Spinal cord (tissue), 9 donors: ENCODE measurements at regions not wholly inside any gene's neighbourhood (a gene's known extent, or its start where the extent isn't known, plus 50 kb on each side); places are given as distances from the start of the nearest gene placed in this dataset.
"Not testable (repeated sequence)": the region's sequence is repeated elsewhere in the genome, so short reads cannot be mapped to it uniquely, and the experiment has no call there.

Source experiments
- DNase-seq, 6 donors: peaks; one replicate each; pipeline versions ENCODE4 v3.0.0 to v3.0.0-alpha.2; 2013 to 2015; ENCODE audit warnings: low spot score in 6 of 6, low read depth in 4 of 6
- H3K27ac ChIP-seq: one replicate; pipeline ENCODE4 v1.5.1; 2013; ENCODE audit warnings: low read depth, low read length, control low read depth
- H3K27me3 ChIP-seq: one replicate; pipeline ENCODE4 v1.6.1; 2013; ENCODE audit warnings: low read length; ENCODE audit not compliant: control insufficient read depth, insufficient read depth
- H3K36me3 ChIP-seq: one replicate; pipeline ENCODE4 v1.6.1; 2013; ENCODE audit warnings: low read length; ENCODE audit not compliant: control insufficient read depth, insufficient read depth
- H3K4me1 ChIP-seq: one replicate; pipeline ENCODE4 v1.6.1; 2013; ENCODE audit warnings: low read length; ENCODE audit not compliant: control insufficient read depth, insufficient read depth
- H3K4me3 ChIP-seq: one replicate; pipeline ENCODE4 v1.5.1; 2013; ENCODE audit warnings: low read depth, low read length, control low read depth
- H3K9me3 ChIP-seq: one replicate; pipeline ENCODE4 v1.6.1; 2013; ENCODE audit warnings: low read length; ENCODE audit not compliant: control insufficient read depth, insufficient read depth
- WGBS: methylation state at CpG from one replicate; pipeline ENCODE4 v1.1.5; 2013; ENCODE audit warnings: missing lambda C conversion rate; ENCODE audit not compliant: insufficient coverage; 5-methylcytosine and 5-hydroxymethylcytosine counted together
- donor health status: healthy.

DNA sequence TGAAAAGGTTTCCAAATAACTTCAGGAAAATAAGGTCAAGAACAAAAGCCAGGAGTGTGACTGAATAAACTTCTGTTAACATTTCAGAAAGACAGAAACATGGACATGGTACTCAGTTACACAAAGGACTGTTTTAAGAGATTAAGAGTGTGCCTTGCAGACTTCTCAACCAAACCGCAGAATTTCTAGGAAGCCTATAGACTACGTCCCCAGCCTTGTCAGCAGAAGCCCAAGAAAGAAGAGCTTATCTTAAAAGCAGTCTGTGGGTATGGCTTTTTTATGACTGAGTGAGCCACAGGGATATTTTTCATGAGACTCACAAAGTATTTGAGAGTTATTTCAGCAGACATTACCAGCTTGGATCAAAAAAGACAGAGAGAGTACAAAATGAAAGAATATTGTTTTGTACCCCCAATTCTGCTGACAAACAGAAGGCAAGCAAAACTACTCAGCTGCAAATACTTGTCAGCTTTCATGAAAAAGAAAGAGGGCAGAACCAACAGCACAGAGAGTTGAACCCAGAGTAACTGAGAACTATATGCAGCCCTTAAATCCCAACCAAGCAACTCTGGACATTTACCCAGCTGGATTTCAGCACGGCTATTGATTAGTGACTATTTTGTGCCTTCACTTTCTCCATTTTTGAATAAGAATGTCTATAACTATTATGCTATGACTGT lies 711.0 kb upstream of the CTNND2 start:
- Histone ChIP-seq H3K27me3 (no peaks in the 10 kb centered on the region), H3K27ac (no peak overlapping the region), H3K4me1 (no peaks in the 10 kb centered on the region), H3K36me3 (no peaks in the 10 kb centered on the region), H3K4me3 (no peak overlapping the region), H3K9me3 (peaks cover 2% of the 10 kb centered on the region)
- DNase-seq: peak in 1 of 6 donors; percentile 9
- WGBS: no CpG with 5 or more reads among the region's 3 CpGs

DNA sequence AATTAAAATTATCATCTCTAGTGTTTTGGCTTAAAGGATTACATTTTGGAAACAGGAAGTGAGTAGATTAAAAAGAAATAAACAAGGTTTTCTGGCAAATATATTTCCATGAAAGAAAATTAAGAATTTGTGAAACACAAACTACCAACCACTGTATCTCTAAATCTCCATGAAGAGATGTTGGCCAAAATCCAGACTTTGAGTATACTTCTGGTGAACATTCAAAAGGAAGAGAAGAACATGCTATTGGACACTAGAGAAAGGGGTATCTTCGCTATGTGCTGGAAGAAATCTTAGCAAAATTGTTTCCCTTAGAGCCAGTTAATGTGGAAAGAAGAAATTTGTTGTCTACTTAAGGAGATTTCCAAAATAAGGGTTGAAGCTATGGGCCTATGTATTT lies 710.4 kb upstream of the CTNND2 start:
- H3K36me3 ChIP-seq: no peaks in the 10 kb centered on the region
- no peak for DNase-seq
- no peak overlapping the region for H3K4me3 ChIP-seq
- no peaks in the 10 kb centered on the region for H3K27me3 ChIP-seq
- H3K27ac ChIP-seq: no peak overlapping the region
- no peaks in the 10 kb centered on the region for H3K4me1 ChIP-seq
- 100% methylated on average over 1 of the region's 1 CpG for WGBS
- peaks cover 2% of the 10 kb centered on the region for H3K9me3 ChIP-seq

DNA sequence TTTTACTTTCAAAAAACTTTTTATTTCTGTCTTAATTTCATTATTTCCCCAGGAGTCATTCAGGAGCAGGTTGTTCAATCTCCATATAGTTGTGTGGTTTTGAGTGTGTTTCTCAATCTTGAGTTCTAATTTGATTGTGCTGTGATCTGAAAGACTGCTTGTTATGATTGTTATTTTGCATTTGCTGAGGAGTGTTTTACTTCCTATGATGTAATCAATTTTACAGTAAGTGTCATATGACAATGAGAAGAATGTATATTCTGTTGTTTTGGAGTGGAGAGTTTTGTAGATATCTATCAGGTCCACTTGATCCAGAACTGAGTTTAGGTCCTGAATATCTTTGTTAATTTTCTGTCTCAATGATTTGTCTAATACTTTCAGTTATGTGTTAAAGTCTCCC lies 706.9 kb upstream of the CTNND2 start:
- Histone ChIP-seq H3K27ac (no peak overlapping the region), H3K4me3 (no peak overlapping the region), H3K36me3 (no peaks in the 10 kb centered on the region), H3K4me1 (no peaks in the 10 kb centered on the region), H3K27me3 (no peaks in the 10 kb centered on the region), H3K9me3 (peaks cover 5% of the 10 kb centered on the region)
- no peak for DNase-seq

DNA sequence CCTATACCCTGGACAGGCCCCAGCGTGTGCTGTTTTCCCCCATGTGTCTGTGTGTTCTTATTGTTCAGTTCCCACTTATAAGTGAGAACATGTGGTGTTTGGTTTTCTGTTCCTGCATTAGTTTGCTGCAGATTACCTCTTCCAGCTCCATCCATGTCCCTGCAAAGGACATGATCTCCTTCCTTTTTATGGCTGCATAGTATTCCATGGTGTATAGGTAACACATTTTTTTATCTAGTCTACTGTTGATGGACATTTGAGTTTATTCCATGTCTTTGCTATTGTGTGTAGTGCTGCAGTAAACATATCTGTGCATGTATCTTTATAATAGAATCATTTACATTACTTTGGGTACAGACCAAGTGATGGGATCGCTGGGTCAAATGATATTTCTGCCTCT lies 703.6 kb upstream of the CTNND2 start:
- not testable (repeated sequence) for H3K4me1 ChIP-seq, H3K36me3 ChIP-seq, H3K4me3 ChIP-seq, H3K27me3 ChIP-seq, DNase-seq, H3K27ac ChIP-seq, H3K9me3 ChIP-seq
- no CpG with 5 or more reads among the region's 2 CpGs for WGBS

DNA sequence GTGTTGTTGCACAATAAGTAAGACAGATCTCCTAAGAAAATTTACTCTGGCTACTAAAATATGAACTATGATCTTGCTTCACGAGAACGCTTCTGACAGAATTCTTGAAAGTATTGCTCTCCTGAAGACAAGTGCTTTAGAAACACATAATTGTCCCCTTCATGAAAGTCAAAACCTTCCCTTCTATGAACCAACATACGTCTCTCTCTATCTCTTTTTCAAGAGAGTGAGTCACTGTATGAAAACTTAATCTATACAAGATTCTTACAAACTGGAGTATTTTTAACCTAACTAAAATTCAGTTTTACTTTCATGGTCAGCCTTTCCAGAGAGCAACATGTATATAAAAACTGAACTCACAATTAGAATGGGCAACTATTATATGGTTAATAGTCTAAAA lies 688.0 kb upstream of the CTNND2 start:
- Histone ChIP-seq H3K27ac (no peak overlapping the region), H3K4me3 (no peak overlapping the region), H3K27me3 (no peaks in the 10 kb centered on the region), H3K4me1 (no peaks in the 10 kb centered on the region), H3K9me3 (no peaks in the 10 kb centered on the region), H3K36me3 (no peaks in the 10 kb centered on the region)
- WGBS: 95% methylated on average over 2 of the region's 3 CpGs
- DNase-seq: no peak

DNA sequence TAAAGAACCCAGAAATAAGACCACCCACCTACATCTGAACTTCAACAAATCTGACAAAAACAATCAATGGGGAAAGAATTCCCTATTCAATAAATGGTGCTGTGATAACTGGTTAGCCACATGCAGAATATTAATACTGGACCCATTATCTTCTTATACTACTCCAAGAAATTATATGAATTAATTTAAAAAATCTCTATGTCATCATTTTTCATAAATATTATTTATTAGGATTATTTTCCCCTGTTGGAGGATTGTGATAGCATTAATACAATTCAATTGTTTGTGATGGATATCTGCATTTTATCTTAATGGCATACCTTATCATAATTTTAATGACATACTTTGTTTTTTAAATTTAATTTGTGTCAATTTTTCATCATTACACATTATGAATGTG lies 682.2 kb upstream of the CTNND2 start:
- DNase-seq: no peak
- H3K4me3 ChIP-seq: no peak overlapping the region
- H3K36me3 ChIP-seq: no peaks in the 10 kb centered on the region
- H3K9me3 ChIP-seq: peaks cover 1% of the 10 kb centered on the region
- no peaks in the 10 kb centered on the region for H3K4me1 ChIP-seq
- no peaks in the 10 kb centered on the region for H3K27me3 ChIP-seq
- no peak overlapping the region for H3K27ac ChIP-seq

DNA sequence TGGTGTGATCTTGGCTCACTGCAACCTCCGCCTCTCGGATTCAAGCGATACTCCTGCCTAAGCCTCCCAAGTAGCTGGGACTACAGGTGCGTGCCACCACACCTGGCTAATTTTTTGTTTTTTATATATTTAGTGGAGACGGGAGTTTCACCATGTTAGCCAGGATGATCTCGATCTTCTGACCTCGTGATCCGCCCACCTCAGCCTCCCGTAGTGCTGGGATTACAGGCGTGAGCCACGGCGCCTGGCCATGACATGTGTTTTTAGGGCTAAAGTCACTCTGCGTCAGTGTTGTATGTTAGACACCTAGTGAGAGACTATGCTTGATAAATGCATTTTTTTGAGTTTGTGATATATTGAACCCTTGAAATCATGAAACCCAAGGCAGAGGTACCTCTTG lies 674.6 kb upstream of the CTNND2 start:
- not testable (repeated sequence) for H3K27me3 ChIP-seq, DNase-seq, H3K9me3 ChIP-seq, H3K27ac ChIP-seq, H3K36me3 ChIP-seq, H3K4me3 ChIP-seq, H3K4me1 ChIP-seq
- 88% methylated on average over 11 of the region's 13 CpGs for WGBS

DNA sequence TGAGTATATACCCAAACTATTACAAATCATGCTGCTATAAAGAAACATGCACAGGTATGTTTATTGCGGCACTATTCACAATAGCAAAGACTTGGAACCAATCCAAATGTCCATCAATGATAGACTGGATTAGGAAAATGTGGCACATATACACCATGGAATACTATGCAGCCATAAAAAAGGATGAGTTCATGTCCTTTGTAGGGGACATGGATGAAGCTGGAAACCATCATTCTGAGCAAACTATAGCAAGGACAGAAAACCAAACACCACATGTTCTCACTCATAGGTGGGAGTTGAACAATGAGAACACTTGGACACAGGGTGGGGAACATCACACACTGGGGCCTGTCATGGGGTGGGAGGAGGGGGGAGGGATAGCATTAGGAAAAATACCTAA lies 672.7 kb upstream of the CTNND2 start:
- no CpG with 5 or more reads among the region's 1 CpG for WGBS

DNA sequence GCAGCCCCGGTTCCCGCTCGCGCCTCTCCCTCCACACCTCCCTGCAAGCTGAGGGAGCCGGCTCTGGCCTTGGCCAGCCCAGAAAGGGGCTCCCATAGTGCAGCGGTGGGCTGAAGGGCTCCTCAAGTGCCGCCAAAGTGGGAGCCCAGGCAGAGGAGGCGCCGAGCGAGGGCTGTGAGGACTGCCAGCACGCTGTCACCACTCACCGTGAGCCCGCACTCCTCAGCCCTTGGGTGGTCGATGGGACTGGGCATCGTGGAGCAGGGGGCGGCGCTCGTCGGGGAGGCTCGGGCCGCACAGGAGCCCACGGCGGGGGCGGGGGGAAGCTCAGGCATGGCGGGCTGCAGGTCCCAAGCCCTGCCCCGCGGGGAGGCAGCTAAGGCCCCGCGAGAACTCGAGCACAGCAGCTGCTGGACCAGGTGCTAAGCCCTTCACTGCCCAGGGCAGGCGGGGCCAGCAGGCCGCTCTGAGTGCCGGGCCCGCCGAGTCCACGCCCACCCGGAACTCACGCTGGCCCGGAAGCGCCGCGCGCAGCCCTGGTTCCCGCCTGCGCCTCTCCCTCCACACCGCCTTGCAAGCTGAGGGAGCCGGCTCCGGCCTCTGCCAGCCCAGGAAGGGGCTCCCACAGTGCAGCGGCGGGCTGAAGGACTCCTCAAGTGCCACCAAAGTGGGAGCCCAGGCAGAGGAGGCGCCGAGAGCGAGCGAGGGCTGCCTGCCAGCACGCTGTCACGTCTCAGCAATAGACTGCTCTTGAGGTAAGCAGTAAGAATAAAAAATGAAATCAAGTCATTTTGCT lies 670.2 kb upstream of the CTNND2 start:
- not testable (repeated sequence) for H3K36me3 ChIP-seq, H3K4me1 ChIP-seq, H3K9me3 ChIP-seq, DNase-seq, H3K27ac ChIP-seq, H3K27me3 ChIP-seq, H3K4me3 ChIP-seq
- WGBS: 97% methylated on average over 49 of the region's 56 CpGs

More for the DNA sequence above, 672.7 kb upstream of the CTNND2 start:
- DNase-seq, H3K4me1 ChIP-seq, H3K27ac ChIP-seq, H3K36me3 ChIP-seq, H3K4me3 ChIP-seq, H3K27me3 ChIP-seq, H3K9me3 ChIP-seq: not testable (repeated sequence)

DNA sequence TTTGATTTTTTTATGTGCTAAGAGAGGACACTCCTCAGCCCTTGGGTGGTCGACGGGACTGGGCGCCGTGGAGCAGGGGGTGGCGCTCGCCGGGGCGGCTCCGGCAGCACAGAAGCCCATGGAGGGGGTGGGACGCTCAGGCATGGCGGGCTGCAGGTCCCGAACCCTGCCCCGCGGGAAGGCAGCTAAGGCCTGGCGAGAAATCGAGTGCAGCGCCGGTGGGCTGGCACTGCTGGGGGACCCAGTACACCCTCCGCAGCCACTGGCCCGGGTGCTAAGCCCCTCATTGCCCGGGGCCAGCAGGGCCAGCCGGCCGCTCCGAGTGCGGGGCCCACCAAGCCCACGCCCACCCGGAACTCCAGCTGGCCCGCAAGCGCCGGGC lies 669.7 kb upstream of the CTNND2 start:
- WGBS: 97% methylated on average over 19 of the region's 30 CpGs

More for the DNA sequence above, 669.7 kb upstream of the CTNND2 start:
- not testable (repeated sequence) for DNase-seq, H3K36me3 ChIP-seq, H3K4me3 ChIP-seq, H3K4me1 ChIP-seq, H3K27ac ChIP-seq, H3K27me3 ChIP-seq, H3K9me3 ChIP-seq
